H1 (cell line): ENCODE measurements at regions not wholly inside any gene's neighbourhood (a gene's known extent, or its start where the extent isn't known, plus 50 kb on each side); places are given as distances from the start of the nearest gene placed in this dataset.

Experiments used
- CTCF ChIA-PET: fragments of 300-600 bp; sonication (Branson Sonifier 250); formaldehyde crosslinking; loops from one replicate; lab custom pipeline; 2021; ENCODE audit not compliant: partially characterized antibody; lab: Charles Lee
- POLR2A ChIA-PET: fragments of 300-600 bp; sonication (Branson Sonifier 250); formaldehyde crosslinking; loops from one replicate; lab custom pipeline; 2021; ENCODE audit warnings: inconsistent platforms; ENCODE audit not compliant: partially characterized antibody; lab: Charles Lee
- DNase-seq, 2 experiments: peaks; one replicate each; pipeline versions ENCODE4 v3.0.0 to v3.0.0-alpha.2; 2010 to 2022; ENCODE audit warnings: low spot score in 2 of 2, low read depth in 1 of 2, mixed read lengths in 1 of 2
- FAIRE-seq: peaks from 2 replicates; lab custom pipeline; 2011; peaks lifted over from hg19 to GRCh38; lab: Jason Lieb, UNC
- H2AFZ ChIP-seq: 2 replicates; pipeline ENCODE4 v1.8.1; 2012; ENCODE audit warnings: low read length, inconsistent platforms
- H2AK5ac ChIP-seq: 2 replicates; pipeline ENCODE4 v1.6.1; 2013; ENCODE audit warnings: low read depth, low read length
- H2BK120ac ChIP-seq: replicated peaks from 2 replicates; pipeline ENCODE3; 2013; ENCODE audit warnings: low read depth, low read length, inconsistent platforms
- H2BK12ac ChIP-seq: 2 replicates; pipeline ENCODE4 v1.6.1; 2013; ENCODE audit warnings: low read depth, low read length
- H2BK15ac ChIP-seq: 2 replicates; pipeline ENCODE4 v1.6.1; 2013; ENCODE audit warnings: low read length
- H2BK20ac ChIP-seq: 2 replicates; pipeline ENCODE4 v1.6.1; 2013; ENCODE audit warnings: low read length
- H2BK5ac ChIP-seq: 2 replicates; pipeline ENCODE4 v1.6.1; 2013; ENCODE audit warnings: low read depth, low read length
- H3K14ac ChIP-seq: 2 replicates; pipeline ENCODE4 v1.6.1; 2013; ENCODE audit warnings: inconsistent platforms; ENCODE audit not compliant: insufficient read length
- H3K18ac ChIP-seq: 2 replicates; pipeline ENCODE4 v1.6.1; 2013; ENCODE audit warnings: low read length; ENCODE audit errors: extremely low read depth
- H3K23ac ChIP-seq: 2 replicates; pipeline ENCODE4 v1.6.1; 2013; ENCODE audit warnings: inconsistent platforms; ENCODE audit not compliant: insufficient read length
- H3K23me2 ChIP-seq: 2 replicates; pipeline ENCODE4 v1.6.1; 2013; ENCODE audit warnings: low read depth, low read length
- H3K27ac ChIP-seq: 2 replicates; pipeline ENCODE4 v1.6.1; 2011; ENCODE audit warnings: low read depth, low read length, inconsistent platforms
- H3K27me3 ChIP-seq, 4 experiments: replicated peaks in 1 of 4; 1 replicate in 1 of 4; 2 replicates in 3 of 4; pipeline versions ENCODE4 v1.6.1 to v1.8.1; 2011 to 2013; ENCODE audit warnings: low read length in 3 of 4, mild to moderate bottlenecking in 3 of 4, inconsistent platforms in 2 of 4, mixed read lengths in 2 of 4, moderate library complexity in 1 of 4; ENCODE audit not compliant: control insufficient read depth in 3 of 4, insufficient read depth in 3 of 4; ENCODE audit errors: extremely low read depth in 1 of 4
- H3K36me3 ChIP-seq, 4 experiments: 2 replicates each; pipeline versions ENCODE4 v1.6.1 to v1.8.1; 2011 to 2013; ENCODE audit warnings: mild to moderate bottlenecking in 4 of 4, low read length in 3 of 4, moderate library complexity in 2 of 4, control low read depth in 1 of 4, inconsistent platforms in 1 of 4; ENCODE audit not compliant: insufficient read depth in 4 of 4, control insufficient read depth in 2 of 4
- H3K4ac ChIP-seq: replicated peaks from 2 replicates; pipeline ENCODE3; 2013; ENCODE audit warnings: low read length, low read depth, mixed read lengths, inconsistent platforms; ENCODE audit not compliant: insufficient read length
- H3K4me1 ChIP-seq, 4 experiments: replicated peaks in 1 of 4; 1 replicate in 1 of 4; 2 replicates in 3 of 4; pipeline versions ENCODE4 v1.6.1 to v1.8.1; 2011 to 2013; ENCODE audit warnings: low read length in 3 of 4, inconsistent platforms in 2 of 4, mixed read lengths in 1 of 4; ENCODE audit not compliant: insufficient read depth in 4 of 4, control insufficient read depth in 3 of 4
- H3K4me2 ChIP-seq, 2 experiments: 2 replicates each; pipeline versions ENCODE4 v1.6.1 to v1.8.1; 2011 to 2013; ENCODE audit warnings: low read depth in 2 of 2, low read length in 2 of 2, control low read depth in 1 of 2, inconsistent platforms in 1 of 2, mild to moderate bottlenecking in 1 of 2; ENCODE audit not compliant: insufficient read depth in 1 of 2
- H3K4me3 ChIP-seq, 4 experiments: fragments of 200-600, 300-600 bp in 1 of 4; sonication (generic), shearing (Covaris generic), sonication (Bioruptor Twin) in 1 of 4; 2 replicates each; pipeline versions ENCODE4 v1.5.1 to v1.8.1; 2011 to 2016; ENCODE audit warnings: low read length in 4 of 4, low read depth in 3 of 4, control low read depth in 2 of 4, inconsistent platforms in 2 of 4, mild to moderate bottlenecking in 2 of 4, mixed read lengths in 1 of 4, moderate library complexity in 1 of 4; ENCODE audit not compliant: insufficient read depth in 2 of 4; ENCODE audit errors: extremely low read depth in 1 of 4
- H3K56ac ChIP-seq: replicated peaks from 2 replicates; pipeline ENCODE3; 2013; ENCODE audit warnings: low read depth, mild to moderate bottlenecking, mixed read lengths, low read length, inconsistent platforms; ENCODE audit not compliant: insufficient read length
- H3K79me1 ChIP-seq: 2 replicates; pipeline ENCODE4 v1.6.1; 2013; ENCODE audit warnings: low read depth, low read length, control low read depth
- H3K79me2 ChIP-seq, 2 experiments: 2 replicates each; pipeline versions ENCODE4 v1.6.1 to v1.8.1; 2012 to 2013; ENCODE audit warnings: low read length in 2 of 2, mild to moderate bottlenecking in 2 of 2, inconsistent platforms in 1 of 2; ENCODE audit not compliant: insufficient read depth in 2 of 2, control insufficient read depth in 1 of 2
- H3K9ac ChIP-seq, 4 experiments: replicated peaks in 1 of 4; 1 replicate in 1 of 4; 2 replicates in 3 of 4; pipeline versions ENCODE4 v1.6.1 to v1.8.1; 2011 to 2013; ENCODE audit warnings: low read depth in 3 of 4, low read length in 3 of 4, control low read depth in 2 of 4, mild to moderate bottlenecking in 2 of 4, moderate library complexity in 2 of 4, inconsistent platforms in 1 of 4; ENCODE audit errors: extremely low read depth in 1 of 4
- H3K9me3 ChIP-seq, 2 experiments: 2 replicates each; pipeline versions ENCODE4 v1.6.1 to v1.8.1; 2012 to 2013; ENCODE audit warnings: mild to moderate bottlenecking in 2 of 2, moderate library complexity in 2 of 2, control low read depth in 1 of 2, inconsistent platforms in 1 of 2, low read depth in 1 of 2, low read length in 1 of 2, mixed read lengths in 1 of 2; ENCODE audit not compliant: insufficient read depth in 2 of 2
- H4K20me1 ChIP-seq, 2 experiments: replicated peaks in 1 of 2; 2 replicates each; pipeline versions ENCODE3 to v1.8.1; 2011 to 2013; ENCODE audit warnings: inconsistent platforms in 2 of 2, low read length in 2 of 2, mild to moderate bottlenecking in 1 of 2; ENCODE audit not compliant: insufficient read depth in 2 of 2, control insufficient read depth in 1 of 2
- H4K5ac ChIP-seq: 2 replicates; pipeline ENCODE4 v1.6.1; 2013; ENCODE audit warnings: low read length, low read depth, mixed read lengths, inconsistent platforms; ENCODE audit not compliant: insufficient read length
- H4K8ac ChIP-seq: 2 replicates; pipeline ENCODE4 v1.8.0; 2013; ENCODE audit warnings: mild to moderate bottlenecking, moderate library complexity, low read length, inconsistent platforms; ENCODE audit not compliant: insufficient read depth; ENCODE audit errors: extremely low read depth
- H4K91ac ChIP-seq: replicated peaks from 2 replicates; pipeline ENCODE3; 2013; ENCODE audit warnings: low read length, mixed read lengths, inconsistent platforms; ENCODE audit not compliant: insufficient read length
- TBP ChIP-seq: IDR thresholded peaks from 2 replicates; pipeline ENCODE4 v1.6.1; 2011; ENCODE audit warnings: low read depth, low read length, improper control_type of control experiment
- ZNF274 ChIP-seq: IDR thresholded peaks from 2 replicates; pipeline ENCODE4 v1.7.0; 2012; ENCODE audit warnings: low read length, borderline replicate concordance; ENCODE audit errors: extremely low read depth

DNA sequence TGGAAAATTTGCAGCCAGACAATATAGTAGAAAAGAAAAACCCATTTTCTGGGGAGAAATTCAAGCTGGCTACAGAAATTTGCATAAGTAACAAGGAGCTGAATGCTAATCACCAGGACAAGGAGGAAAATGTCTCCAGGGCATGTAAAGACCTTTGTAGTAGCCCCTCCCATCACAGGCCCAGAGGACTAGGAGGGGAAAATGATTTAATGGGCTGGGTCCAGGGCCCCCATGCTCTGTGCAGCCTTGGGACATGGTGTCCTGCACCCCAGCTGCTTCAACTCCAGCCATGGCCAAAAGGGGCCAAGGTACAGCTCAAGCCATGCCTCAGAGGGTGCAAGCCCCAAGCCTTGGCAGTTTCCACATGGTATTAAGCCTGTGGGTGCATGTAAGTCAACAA lies 197.6 kb upstream of the POU1F1 start:
- Histone ChIP-seq H3K18ac (no peak overlapping the region), H2BK5ac (no peak overlapping the region), H3K27me3 (no peaks in the 10 kb centered on the region), H3K23ac (no peak overlapping the region), H3K27ac (no peak overlapping the region), H3K4me2 (no peak overlapping the region), H2BK12ac (no peak overlapping the region), H4K8ac (no peak overlapping the region), H3K23me2 (no peaks in the 10 kb centered on the region), H3K79me1 (no peaks in the 10 kb centered on the region), H3K4me3 (no peak overlapping the region), H4K20me1 (no peaks in the 10 kb centered on the region), H2BK20ac (no peak overlapping the region)
- ChIA-PET CTCF (no interaction called here), POLR2A (no interaction called here)
- FAIRE-seq: no peak
- no peak for TF ChIP-seq ZNF274
- TF ChIP-seq TBP: no peak
- TF ChIP-seq, all 59 proteins: peak for 0
- no peak overlapping the region for H4K5ac ChIP-seq
- H4K91ac ChIP-seq: no peak overlapping the region
- H3K79me2 ChIP-seq: no peaks in the 10 kb centered on the region
- no peak overlapping the region for H3K4ac ChIP-seq
- H3K9me3 ChIP-seq: peaks cover 4 to 5% of the 10 kb centered on the region in 2 experiments; a peak in 3 of 4 replicates
- H3K14ac ChIP-seq: no peak overlapping the region
- no peaks in the 10 kb centered on the region for H3K4me1 ChIP-seq
- no peak overlapping the region for H3K9ac ChIP-seq
- H2BK120ac ChIP-seq: no peak overlapping the region
- H2AFZ ChIP-seq: no peak overlapping the region
- no peak overlapping the region for H2AK5ac ChIP-seq
- H3K56ac ChIP-seq: no peak overlapping the region
- H3K36me3 ChIP-seq: no peaks in the 10 kb centered on the region
- no peak for DNase-seq
- H2BK15ac ChIP-seq: no peak overlapping the region
